Coronary artery (tissue), 2 donors: ENCODE measurements at regions not wholly inside any gene's neighbourhood (a gene's known extent, or its start where the extent isn't known, plus 50 kb on each side); places are given as distances from the start of the nearest gene placed in this dataset.
"Not testable (repeated sequence)": the region's sequence is repeated elsewhere in the genome, so short reads cannot be mapped to it uniquely, and the experiment has no call there.

Experiments
- DNase-seq: peaks from one replicate; pipeline ENCODE4 v3.0.0-alpha.2; 2017; ENCODE audit warnings: low spot score
- H3K27ac ChIP-seq, 2 donors: fragments of 200-600 bp; sonication (generic); one replicate each; pipeline ENCODE4 v1.5.1; 2016 to 2019
- H3K4me3 ChIP-seq: fragments of 200-600 bp; sonication (generic); 2 replicates; pipeline ENCODE4 v1.5.1; 2016; ENCODE audit warnings: mild to moderate bottlenecking, moderate library complexity
- TF ChIP-seq, protein P1 (sequence below): fragments of 200-600 bp; sonication (generic); IDR thresholded peaks from one replicate; pipeline ENCODE4 v1.5.1; 2019; ENCODE audit warnings: antibody characterized with exemption

DNA sequence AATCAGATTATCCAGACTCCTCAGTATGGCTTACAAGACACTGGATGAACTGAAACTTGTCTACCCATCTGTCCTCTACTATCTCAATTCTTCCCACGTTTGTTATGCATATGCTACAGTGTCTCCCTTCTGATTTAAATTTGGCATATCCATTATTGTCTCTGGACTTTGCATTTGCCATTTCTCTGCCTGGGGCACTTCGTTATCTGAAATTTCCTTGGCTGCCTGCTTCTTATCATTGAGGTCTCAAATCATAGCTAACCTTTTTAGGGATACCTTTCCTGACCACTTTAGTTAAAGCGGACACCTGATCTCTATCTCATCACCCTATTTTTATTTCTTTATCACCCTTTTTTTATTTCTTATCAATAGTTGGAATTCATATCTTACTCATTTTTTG, 853.4 kb downstream of the KCNJ2 start:
- TF ChIP-seq, protein P1, sequence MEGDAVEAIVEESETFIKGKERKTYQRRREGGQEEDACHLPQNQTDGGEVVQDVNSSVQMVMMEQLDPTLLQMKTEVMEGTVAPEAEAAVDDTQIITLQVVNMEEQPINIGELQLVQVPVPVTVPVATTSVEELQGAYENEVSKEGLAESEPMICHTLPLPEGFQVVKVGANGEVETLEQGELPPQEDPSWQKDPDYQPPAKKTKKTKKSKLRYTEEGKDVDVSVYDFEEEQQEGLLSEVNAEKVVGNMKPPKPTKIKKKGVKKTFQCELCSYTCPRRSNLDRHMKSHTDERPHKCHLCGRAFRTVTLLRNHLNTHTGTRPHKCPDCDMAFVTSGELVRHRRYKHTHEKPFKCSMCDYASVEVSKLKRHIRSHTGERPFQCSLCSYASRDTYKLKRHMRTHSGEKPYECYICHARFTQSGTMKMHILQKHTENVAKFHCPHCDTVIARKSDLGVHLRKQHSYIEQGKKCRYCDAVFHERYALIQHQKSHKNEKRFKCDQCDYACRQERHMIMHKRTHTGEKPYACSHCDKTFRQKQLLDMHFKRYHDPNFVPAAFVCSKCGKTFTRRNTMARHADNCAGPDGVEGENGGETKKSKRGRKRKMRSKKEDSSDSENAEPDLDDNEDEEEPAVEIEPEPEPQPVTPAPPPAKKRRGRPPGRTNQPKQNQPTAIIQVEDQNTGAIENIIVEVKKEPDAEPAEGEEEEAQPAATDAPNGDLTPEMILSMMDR = no peak
- H3K27ac ChIP-seq = no peak overlapping the region
- DNase-seq = no peak

DNA sequence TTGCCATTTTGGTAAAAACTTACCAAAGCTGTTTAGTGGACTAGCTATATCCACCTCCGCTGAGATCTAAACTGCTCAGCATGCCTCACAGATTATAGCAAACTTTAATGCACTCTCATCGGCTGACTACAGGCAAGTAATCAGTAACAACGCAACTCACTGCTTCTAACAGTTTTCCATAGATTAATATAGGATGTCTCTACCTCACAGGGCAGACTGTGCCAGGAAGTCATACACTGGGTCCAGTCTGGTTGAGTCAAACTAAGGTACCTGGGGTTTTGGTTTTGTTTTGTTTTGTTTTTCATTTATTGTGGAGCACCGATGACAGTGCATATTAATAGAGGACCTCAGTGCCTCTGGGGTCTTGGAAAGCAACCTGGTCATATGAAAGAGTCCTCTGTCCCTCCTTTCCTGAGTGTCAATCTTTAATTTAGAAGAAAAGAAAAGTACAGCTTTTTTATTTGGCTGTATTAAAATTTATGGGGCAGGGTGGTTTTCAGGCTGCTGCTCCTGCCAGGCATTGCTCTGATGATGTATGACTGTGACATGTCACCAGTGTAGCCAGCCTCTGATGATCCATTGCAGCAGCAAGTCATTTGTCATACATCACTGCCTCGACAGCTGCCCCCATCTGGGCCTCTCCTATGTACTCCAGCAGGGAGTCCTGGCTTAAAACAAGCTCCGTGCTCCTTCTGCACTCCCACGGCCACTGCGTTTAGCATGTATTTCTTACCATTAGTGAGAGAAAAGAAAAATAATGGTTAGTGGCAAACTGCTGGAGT, 854.1 kb downstream of the KCNJ2 start:
- Histone ChIP-seq H3K27ac (no peak overlapping the region), H3K4me3 (no peak overlapping the region)
- TF ChIP-seq, protein P1 = no peak
- DNase-seq = no peak

More for the DNA sequence above, 853.4 kb downstream of the KCNJ2 start:
- no peak overlapping the region for H3K4me3 ChIP-seq

- TF ChIP-seq, protein P1 = no peak
- Histone ChIP-seq H3K27ac (no peak overlapping the region), H3K4me3 (no peak overlapping the region)
- DNase-seq = no peak
Measured at GRCh38 chr17:71024172-71024571, 854.8 kb downstream of the KCNJ2 start.

DNA sequence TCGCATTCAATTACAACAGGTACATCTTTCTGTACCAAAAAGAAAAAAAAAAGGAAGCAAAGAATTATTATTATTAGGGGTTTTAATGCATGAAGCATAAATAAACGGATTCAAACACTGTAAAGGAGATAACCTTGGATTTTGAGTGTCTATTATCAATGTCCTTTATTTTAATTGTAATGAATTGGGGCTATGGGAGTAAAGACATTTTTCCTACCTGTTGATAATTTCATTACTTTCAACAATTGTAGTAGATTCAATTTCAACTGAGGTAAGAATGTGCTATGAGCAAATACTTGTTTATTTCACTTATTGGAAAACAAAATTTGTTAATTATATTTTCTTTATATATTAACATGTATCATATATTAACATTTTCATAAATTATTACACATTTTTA, 855.6 kb downstream of the KCNJ2 start:
- H3K27ac ChIP-seq = no peak overlapping the region
- H3K4me3 ChIP-seq = no peak overlapping the region
- TF ChIP-seq, protein P1 = no peak

DNA sequence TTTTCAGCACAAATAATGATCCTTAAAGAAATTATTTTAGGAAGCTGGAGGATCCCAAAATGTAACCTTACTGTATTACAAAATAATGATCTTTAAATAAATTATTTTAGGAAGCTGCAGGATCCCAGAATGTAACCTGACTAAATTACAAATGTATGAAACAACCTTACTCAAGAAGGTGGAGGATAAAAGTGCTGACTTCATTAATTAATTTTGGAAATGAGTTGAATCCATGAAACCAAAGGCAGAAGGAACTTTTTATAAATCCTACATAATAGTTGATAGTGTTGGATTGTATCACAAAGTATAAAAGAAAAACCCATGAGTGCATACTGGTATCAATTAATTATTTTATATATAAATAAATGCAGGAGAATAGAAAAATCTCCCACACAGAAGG, 859.9 kb downstream of the KCNJ2 start:
- DNase-seq = no peak
- H3K4me3 ChIP-seq = no peak overlapping the region
- TF ChIP-seq, protein P1 = no peak
- no peak overlapping the region for H3K27ac ChIP-seq

More for the DNA sequence above, 855.6 kb downstream of the KCNJ2 start:
- DNase-seq = no peak

- not testable (repeated sequence) for DNase-seq, H3K4me3 ChIP-seq, H3K27ac ChIP-seq
Measured at GRCh38 chr17:71031286-71031685, 862.0 kb downstream of the KCNJ2 start.

DNA sequence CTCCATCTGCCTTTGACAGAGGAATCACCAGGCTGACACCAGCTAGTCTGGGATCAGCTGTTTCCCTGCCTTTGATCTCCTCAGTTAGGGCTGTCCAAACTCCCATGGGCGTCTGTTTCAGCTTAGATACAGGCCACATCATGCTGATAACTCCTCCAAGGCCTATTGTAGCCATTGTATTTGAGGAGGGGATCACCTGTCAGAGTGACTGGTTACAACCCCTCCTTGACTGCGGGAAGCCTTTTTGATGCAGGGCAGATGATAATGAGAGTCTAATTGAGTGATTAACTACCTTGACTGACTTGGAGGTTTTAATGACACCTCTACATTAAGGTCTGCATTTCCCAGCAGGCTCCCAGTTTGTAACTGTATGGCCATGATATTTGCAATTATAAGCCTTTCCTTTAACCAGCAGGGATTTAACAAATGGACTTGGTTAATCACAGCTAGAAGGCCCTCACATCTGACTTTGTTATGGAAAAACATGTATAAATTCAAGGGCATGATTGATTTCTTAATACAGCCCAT, 863.5 kb downstream of the KCNJ2 start:
- Histone ChIP-seq H3K27ac (no peak overlapping the region), H3K4me3 (no peak overlapping the region)
- no peak for DNase-seq
- TF ChIP-seq, protein P1 = no peak
